GM12891 (cell line): ENCODE measurements at regions not wholly inside any gene's neighbourhood (a gene's known extent, or its start where the extent isn't known, plus 50 kb on each side); places are given as distances from the start of the nearest gene placed in this dataset.

Experiments
- POLR2A ChIP-seq: IDR thresholded peaks from 2 replicates; pipeline ENCODE4 v1.6.1; 2011; ENCODE audit warnings: low read depth, low read length, control low read depth
- TAF1 ChIP-seq: IDR thresholded peaks from 2 replicates; pipeline ENCODE4 v1.6.1; 2011; ENCODE audit warnings: low read depth, low read length, control low read depth

DNA sequence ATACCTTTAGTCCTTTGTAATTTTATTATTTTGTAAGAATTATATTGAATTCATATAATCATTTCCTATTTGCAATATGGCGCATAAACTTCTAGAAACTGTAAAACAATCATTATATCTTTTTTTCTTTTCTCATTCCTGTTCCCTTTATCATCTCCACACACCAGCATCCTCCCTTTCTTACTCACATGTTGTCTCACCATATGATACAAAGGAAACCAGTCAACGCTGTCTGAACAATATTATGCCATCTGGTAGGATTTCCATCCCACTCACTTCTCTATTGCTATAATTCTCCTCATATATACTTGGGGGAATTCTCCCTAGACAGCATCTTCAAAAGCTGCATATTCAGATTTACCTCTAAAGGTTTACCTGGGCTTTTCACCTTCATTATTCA, 389.8 kb downstream of the NDFIP2 start:
- no peak for TF ChIP-seq POLR2A
- no peak for TF ChIP-seq TAF1
